Kidney (tissue), 13 donors: ENCODE measurements at regions not wholly inside any gene's neighbourhood (a gene's known extent, or its start where the extent isn't known, plus 50 kb on each side); places are given as distances from the start of the nearest gene placed in this dataset.

Source experiments
- DNase-seq, 5 donors: peaks; one replicate each; pipeline ENCODE4 v3.0.0-alpha.2; 2013 to 2020
- FAIRE-seq: peaks from 2 replicates; lab custom pipeline; 2012; peaks lifted over from hg19 to GRCh38; lab: Jason Lieb, UNC
- H3K27ac ChIP-seq, 2 donors: one replicate each; pipeline ENCODE4 v1.7.0; 2013; ENCODE audit warnings: low read depth in 2 of 2, low read length in 2 of 2, inconsistent platforms in 1 of 2
- H3K27me3 ChIP-seq: one replicate; pipeline ENCODE4 v1.7.1; 2013; ENCODE audit warnings: low read length, inconsistent platforms; ENCODE audit not compliant: control insufficient read depth, insufficient read depth
- H3K36me3 ChIP-seq, 3 donors: one replicate each; pipeline versions ENCODE4 v1.7.0 to v1.7.1; 2013; ENCODE audit warnings: low read length in 3 of 3, control low read depth in 1 of 3, inconsistent platforms in 1 of 3; ENCODE audit not compliant: insufficient read depth in 3 of 3, control insufficient read depth in 2 of 3
- H3K4me1 ChIP-seq, 3 donors: one replicate each; pipeline versions ENCODE4 v1.7.0 to v1.7.1; 2013; ENCODE audit warnings: low read length in 3 of 3, inconsistent platforms in 1 of 3, low read depth in 1 of 3; ENCODE audit not compliant: control insufficient read depth in 2 of 3, insufficient read depth in 2 of 3
- H3K4me3 ChIP-seq, 3 donors: one replicate each; pipeline versions ENCODE4 v1.7.0 to v1.8.1; 2013; ENCODE audit warnings: low read length in 3 of 3, control low read depth in 1 of 3, inconsistent platforms in 1 of 3
- H3K9ac ChIP-seq, 3 donors: one replicate each; pipeline versions ENCODE4 v1.7.0 to v1.7.1; 2013; ENCODE audit warnings: low read length in 3 of 3, control low read depth in 1 of 3, inconsistent platforms in 1 of 3
- H3K9me3 ChIP-seq, 3 donors: one replicate each; pipeline versions ENCODE4 v1.7.0 to v1.7.1; 2013; ENCODE audit warnings: low read length in 3 of 3, control low read depth in 1 of 3, inconsistent platforms in 1 of 3; ENCODE audit not compliant: control insufficient read depth in 2 of 3, insufficient read depth in 1 of 3
- CTCF ChIP-seq: IDR thresholded peaks from 3 replicates; pipeline ENCODE4 v1.5.1; 2012; ENCODE audit warnings: mild to moderate bottlenecking, moderate library complexity, borderline replicate concordance; ENCODE audit not compliant: insufficient read depth; ENCODE audit errors: extremely low read depth
- intact Hi-C: fragments of 100-400 bp; cut with DNase I; formaldehyde crosslinking; loops from one replicate; pipeline ENCODE4 v1.11.1; 2022
- donor health status: control.
- donor health status: control.
- donor health status: control.
- donor health status: control.
- donor health status: control.
- donor health status: DM: yes; HTN: yes; CAD: no.
- donor health status: Normal renal cell carcinoma (clear cell type).

DNA sequence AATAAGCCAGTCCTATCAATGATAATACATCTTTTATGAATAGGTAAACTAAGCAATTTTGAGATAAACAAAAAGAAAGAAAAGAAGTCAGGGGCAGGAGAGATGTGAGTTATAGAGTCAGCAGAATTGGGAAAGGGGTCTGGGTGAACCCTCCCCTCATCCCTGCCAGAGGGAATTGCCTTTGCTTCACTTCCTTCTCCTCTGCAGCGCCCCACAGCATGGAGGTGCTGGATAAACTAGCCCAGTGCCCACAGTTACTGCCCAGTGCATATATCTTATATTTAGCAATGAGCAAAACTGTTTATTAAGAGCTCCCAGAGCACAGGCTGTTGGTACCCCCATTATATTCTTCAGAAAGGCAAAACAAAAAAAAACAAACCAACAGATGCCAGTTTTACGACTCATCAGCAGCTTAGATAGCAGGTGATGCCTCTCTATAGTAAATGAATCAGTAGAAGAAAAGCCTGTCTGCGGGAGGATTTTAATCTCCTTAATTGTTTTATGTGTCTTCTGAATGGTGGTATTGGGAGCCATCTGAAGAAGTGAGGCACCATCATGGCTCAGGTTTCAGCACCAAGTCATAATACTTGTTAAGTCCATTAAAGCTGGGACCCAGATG is 419.2 kb downstream of the EPM2A start:
- no peaks in the 10 kb centered on the region for H3K36me3 ChIP-seq
- no peak for TF ChIP-seq CTCF
- FAIRE-seq (no peak), DNase-seq (no peak)
- intact Hi-C loops = no loop called here
- no peak overlapping the region for H3K27ac ChIP-seq
- no peak overlapping the region for H3K9ac ChIP-seq
- H3K4me1 ChIP-seq = peaks cover 0 to 5% (median 0%) of the 10 kb centered on the region in 3 donors
- H3K27me3 ChIP-seq = no peaks in the 10 kb centered on the region
- no peaks in the 10 kb centered on the region for H3K9me3 ChIP-seq
- no peak overlapping the region for H3K4me3 ChIP-seq

DNA sequence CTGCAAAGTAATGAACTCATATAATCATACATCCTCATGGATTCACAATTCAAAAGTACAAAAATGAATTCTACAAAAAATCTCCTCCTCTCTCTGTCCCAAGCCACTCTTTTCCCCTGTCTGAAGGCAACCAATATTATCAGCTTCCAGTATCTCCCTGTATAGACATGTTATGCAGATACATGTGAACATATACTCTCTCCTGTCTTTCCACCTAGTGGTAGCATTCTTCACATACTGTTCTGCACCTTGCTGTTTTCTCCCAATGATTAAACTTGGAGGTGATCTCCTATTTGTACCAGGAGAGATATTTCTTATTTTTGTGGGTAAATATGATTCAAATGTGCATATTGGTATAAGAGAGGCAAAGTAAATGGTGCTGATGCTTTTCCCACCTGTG is 416.4 kb downstream of the EPM2A start:
- Histone ChIP-seq H3K9ac (no peak overlapping the region), H3K4me3 (no peak overlapping the region), H3K27ac (no peak overlapping the region), H3K9me3 (no peaks in the 10 kb centered on the region), H3K36me3 (no peaks in the 10 kb centered on the region), H3K27me3 (no peaks in the 10 kb centered on the region), H3K4me1 (no peaks in the 10 kb centered on the region)
- no peak for TF ChIP-seq CTCF
- no peak for DNase-seq
- no peak for FAIRE-seq
- intact Hi-C loops = no loop called here

GRCh38 chr6:145319605-145320004 is 415.7 kb downstream of the EPM2A start:
- TF ChIP-seq CTCF = no peak
- intact Hi-C loops = no loop called here
- no peaks in the 10 kb centered on the region for H3K4me1 ChIP-seq
- H3K27ac ChIP-seq = no peak overlapping the region
- no peak overlapping the region for H3K9ac ChIP-seq
- no peaks in the 10 kb centered on the region for H3K36me3 ChIP-seq
- no peaks in the 10 kb centered on the region for H3K27me3 ChIP-seq
- FAIRE-seq (no peak), DNase-seq (no peak)
- H3K9me3 ChIP-seq = no peaks in the 10 kb centered on the region
- H3K4me3 ChIP-seq = no peak overlapping the region

GRCh38 chr6:145323646-145324045 is 411.7 kb downstream of the EPM2A start:
- Histone ChIP-seq H3K36me3 (no peaks in the 10 kb centered on the region), H3K27me3 (no peaks in the 10 kb centered on the region), H3K9me3 (no peaks in the 10 kb centered on the region), H3K4me3 (no peak overlapping the region), H3K27ac (no peak overlapping the region), H3K9ac (no peak overlapping the region), H3K4me1 (no peaks in the 10 kb centered on the region)
- intact Hi-C loops = no loop called here
- no peak for DNase-seq
- FAIRE-seq = no peak
- TF ChIP-seq CTCF = no peak
